ENCODE measurements at regions not wholly inside any gene's neighbourhood (a gene's known extent, or its start where the extent isn't known, plus 50 kb on each side); places are given as distances from the start of the nearest gene placed in this dataset.

GRCh38 chr2:38165698-38166097 lies 89.7 kb upstream of the CYP1B1 start:
- intact Hi-C loops (cut with DNase I): loop anchor here in 1 of 4 donors (10.0 kb wide), 1 partner anchor 91 kb away; the partner anchor contains the start of gene CYP1B1
- H3K27me3 ChIP-seq: no peaks in the 10 kb centered on the region
- H3K36me3 ChIP-seq: no peaks in the 10 kb centered on the region
- TF ChIP-seq POLR2A (IDR thresholded peaks at IDR 0.05): no peak
- TF ChIP-seq, protein P1, sequence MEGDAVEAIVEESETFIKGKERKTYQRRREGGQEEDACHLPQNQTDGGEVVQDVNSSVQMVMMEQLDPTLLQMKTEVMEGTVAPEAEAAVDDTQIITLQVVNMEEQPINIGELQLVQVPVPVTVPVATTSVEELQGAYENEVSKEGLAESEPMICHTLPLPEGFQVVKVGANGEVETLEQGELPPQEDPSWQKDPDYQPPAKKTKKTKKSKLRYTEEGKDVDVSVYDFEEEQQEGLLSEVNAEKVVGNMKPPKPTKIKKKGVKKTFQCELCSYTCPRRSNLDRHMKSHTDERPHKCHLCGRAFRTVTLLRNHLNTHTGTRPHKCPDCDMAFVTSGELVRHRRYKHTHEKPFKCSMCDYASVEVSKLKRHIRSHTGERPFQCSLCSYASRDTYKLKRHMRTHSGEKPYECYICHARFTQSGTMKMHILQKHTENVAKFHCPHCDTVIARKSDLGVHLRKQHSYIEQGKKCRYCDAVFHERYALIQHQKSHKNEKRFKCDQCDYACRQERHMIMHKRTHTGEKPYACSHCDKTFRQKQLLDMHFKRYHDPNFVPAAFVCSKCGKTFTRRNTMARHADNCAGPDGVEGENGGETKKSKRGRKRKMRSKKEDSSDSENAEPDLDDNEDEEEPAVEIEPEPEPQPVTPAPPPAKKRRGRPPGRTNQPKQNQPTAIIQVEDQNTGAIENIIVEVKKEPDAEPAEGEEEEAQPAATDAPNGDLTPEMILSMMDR (IDR thresholded peaks at IDR 0.05): no peak
- no peak for TF ChIP-seq EP300 (IDR thresholded peaks at IDR 0.05)
- 95 to 97% (median 96%) methylated on average over 2 of the region's 2 CpGs for WGBS, 3 donors
- H3K4me3 ChIP-seq: no peak overlapping the region
- no peak for DNase-seq
- peaks cover 5% of the 10 kb centered on the region for H3K4me1 ChIP-seq (ENCODE audit: insufficient read depth)
- no peak overlapping the region for H3K27ac ChIP-seq
- H3K9me3 ChIP-seq: no peaks in the 10 kb centered on the region

GRCh38 chr2:38164881-38165280 lies 88.9 kb upstream of the CYP1B1 start:
- Histone ChIP-seq H3K27me3 (no peaks in the 10 kb centered on the region), H3K9me3 (no peaks in the 10 kb centered on the region), H3K36me3 (no peaks in the 10 kb centered on the region), H3K4me1 (ENCODE audit: insufficient read depth) (peaks cover 9% of the 10 kb centered on the region), H3K27ac (no peak overlapping the region), H3K4me3 (no peak overlapping the region)
- intact Hi-C loops (cut with DNase I): loop anchor here in 1 of 4 donors (10.0 kb wide), 1 partner anchor 90 kb away; the partner anchor contains the start of gene CYP1B1
- DNase-seq: no peak
- TF ChIP-seq, protein P1 (IDR thresholded peaks at IDR 0.05): no peak
- no peak for TF ChIP-seq EP300 (IDR thresholded peaks at IDR 0.05)
- no peak for TF ChIP-seq POLR2A (IDR thresholded peaks at IDR 0.05)
- 71 to 93% (median 93%) methylated on average over 4 of the region's 4 CpGs for WGBS, 3 donors

- no peaks in the 10 kb centered on the region for H3K9me3 ChIP-seq
- H3K27me3 ChIP-seq: no peaks in the 10 kb centered on the region
- 73 to 87% (median 73%) methylated on average over 1 of the region's 1 CpG for WGBS, 3 donors
- H3K4me1 ChIP-seq (ENCODE audit: insufficient read depth): peaks cover 16% of the 10 kb centered on the region
- no peaks in the 10 kb centered on the region for H3K36me3 ChIP-seq
- intact Hi-C loops (cut with DNase I): loop anchor here in 1 of 4 donors (10.0 kb wide), 1 partner anchor 89 kb away; the partner anchor contains the start of gene CYP1B1
- H3K27ac ChIP-seq: no peak overlapping the region
- H3K4me3 ChIP-seq: no peak overlapping the region
- TF ChIP-seq EP300 (IDR thresholded peaks at IDR 0.05): no peak
- TF ChIP-seq, protein P1 (IDR thresholded peaks at IDR 0.05): no peak
- no peak for TF ChIP-seq POLR2A (IDR thresholded peaks at IDR 0.05)
- no peak for DNase-seq
Measured at GRCh38 chr2:38163579-38163978, 87.6 kb upstream of the CYP1B1 start.

- DNase-seq: no peak
- Histone ChIP-seq H3K4me3 (no peak overlapping the region), H3K36me3 (no peaks in the 10 kb centered on the region), H3K27me3 (no peaks in the 10 kb centered on the region), H3K9me3 (no peaks in the 10 kb centered on the region), H3K27ac (no peak overlapping the region), H3K4me1 (ENCODE audit: insufficient read depth) (peaks cover 19% of the 10 kb centered on the region)
- 51 to 59% (median 53%) methylated on average over 3 of the region's 3 CpGs for WGBS, 3 donors
- intact Hi-C loops (cut with DNase I): loop anchor here in 1 of 4 donors (10.0 kb wide), 1 partner anchor 88 kb away; the partner anchor contains the start of gene CYP1B1
- no peak for TF ChIP-seq POLR2A (IDR thresholded peaks at IDR 0.05)
- TF ChIP-seq, protein P1 (IDR thresholded peaks at IDR 0.05): no peak
- TF ChIP-seq EP300 (IDR thresholded peaks at IDR 0.05): no peak
Measured at GRCh38 chr2:38163006-38163405, 87.1 kb upstream of the CYP1B1 start.
